ENCODE measurements at regions not wholly inside any gene's neighbourhood (a gene's known extent, or its start where the extent isn't known, plus 50 kb on each side); places are given as distances from the start of the nearest gene placed in this dataset.

- TF ChIP-seq CTCF (IDR thresholded peaks at IDR 0.05): no peak
- TF ChIP-seq POLR2A (IDR thresholded peaks at IDR 0.05): no peak
Observed at GRCh38 chr3:102124282-102124681, 275.0 kb downstream of the NFKBIZ start.
